Naive thymus-derived CD4-positive, alpha-beta T cell (primary cell): ENCODE measurements at regions not wholly inside any gene's neighbourhood (a gene's known extent, or its start where the extent isn't known, plus 50 kb on each side); places are given as distances from the start of the nearest gene placed in this dataset.
"Not testable (repeated sequence)": the region's sequence is repeated elsewhere in the genome, so short reads cannot be mapped to it uniquely, and the experiment has no call there.

Experiments
- ATAC-seq: fragments of 150-1000 bp; cut with Tn5 transposase; 2 replicates; pipeline ENCODE4 v1.10.0; 2021; ENCODE audit warnings: mild to moderate bottlenecking, moderate library complexity
- CTCF ChIA-PET: fragments of 350-600 bp; sonication (Branson Sonifier 250); formaldehyde crosslinking; loops from one replicate; lab custom pipeline; 2021; ENCODE audit warnings: antibody characterized with exemption; lab: Charles Lee
- POLR2A ChIA-PET: fragments of 350-600 bp; sonication (Branson Sonifier 250); formaldehyde crosslinking; loops from one replicate; lab custom pipeline; 2021; ENCODE audit warnings: antibody characterized with exemption, inconsistent platforms; lab: Charles Lee
- DNase-seq, 9 donors: peaks; one replicate each; pipeline versions ENCODE4 v3.0.0 to v3.0.0-alpha.2; 2020 to 2022; ENCODE audit warnings: mixed read lengths in 1 of 9
- H3K27ac ChIP-seq: one replicate; pipeline ENCODE4 v1.7.0; 2013; ENCODE audit warnings: mild to moderate bottlenecking, low read depth, low read length, moderate library complexity
- H3K27me3 ChIP-seq, 2 donors: one replicate each; pipeline ENCODE4 v1.7.0; 2013; ENCODE audit warnings: low read length in 2 of 2, mild to moderate bottlenecking in 2 of 2, moderate library complexity in 2 of 2; ENCODE audit not compliant: control insufficient read depth in 2 of 2, insufficient read depth in 2 of 2
- H3K36me3 ChIP-seq, 3 experiments: 1 replicate in 2 of 3; 2 replicates in 1 of 3; pipeline ENCODE4 v1.7.0; 2013; ENCODE audit warnings: low read length in 3 of 3, mild to moderate bottlenecking in 3 of 3, moderate library complexity in 1 of 3; ENCODE audit not compliant: insufficient read depth in 3 of 3, control insufficient read depth in 2 of 3
- H3K4me1 ChIP-seq, 2 donors: one replicate each; pipeline ENCODE4 v1.7.0; 2013; ENCODE audit warnings: low read length in 2 of 2, mild to moderate bottlenecking in 2 of 2, moderate library complexity in 1 of 2; ENCODE audit not compliant: control insufficient read depth in 2 of 2, insufficient read depth in 2 of 2
- H3K4me3 ChIP-seq: 2 replicates; pipeline ENCODE4 v1.7.0; 2013; ENCODE audit warnings: mild to moderate bottlenecking, low read length
- H3K9me3 ChIP-seq, 3 experiments: 1 replicate in 2 of 3; 2 replicates in 1 of 3; pipeline ENCODE4 v1.7.0; 2013; ENCODE audit warnings: low read length in 3 of 3; ENCODE audit not compliant: control insufficient read depth in 2 of 3
- H3K27ac Mint-ChIP-seq, 9 donors: one replicate each; pipeline ENCODE4 v1.8.0; 2020 to 2022; ENCODE audit warnings: mixed read lengths in 9 of 9, mild to moderate bottlenecking in 8 of 9, moderate library complexity in 5 of 9, inconsistent platforms in 2 of 9
- H3K27me3 Mint-ChIP-seq, 5 donors: one replicate each; pipeline ENCODE4 v1.8.0; 2021 to 2022; ENCODE audit warnings: mixed read lengths in 5 of 5, mild to moderate bottlenecking in 1 of 5
- H3K36me3 Mint-ChIP-seq, 5 donors: one replicate each; pipeline ENCODE4 v1.8.0; 2020 to 2022; ENCODE audit warnings: mixed read lengths in 5 of 5, mild to moderate bottlenecking in 3 of 5, inconsistent platforms in 1 of 5
- H3K4me1 Mint-ChIP-seq, 7 donors: one replicate each; pipeline ENCODE4 v1.8.0; 2020 to 2022; ENCODE audit warnings: mixed read lengths in 7 of 7, mild to moderate bottlenecking in 3 of 7, inconsistent platforms in 1 of 7
- H3K4me3 Mint-ChIP-seq, 10 donors: one replicate each; pipeline ENCODE4 v1.8.0; 2020 to 2022; ENCODE audit warnings: mild to moderate bottlenecking in 10 of 10, mixed read lengths in 10 of 10, moderate library complexity in 6 of 10, inconsistent platforms in 2 of 10
- H3K9me3 Mint-ChIP-seq, 11 donors: one replicate each; pipeline ENCODE4 v1.8.0; 2020 to 2022; ENCODE audit warnings: mixed read lengths in 11 of 11, mild to moderate bottlenecking in 4 of 11, inconsistent platforms in 1 of 11, moderate library complexity in 1 of 11
- intact Hi-C, 2 donors: fragments of 100-400 bp; cut with micrococcal nuclease; formaldehyde crosslinking; loops; one replicate each; pipeline ENCODE4 v1.15.1; 2023

- H3K27ac ChIP-seq, H3K27me3 ChIP-seq, CTCF ChIA-PET, ATAC-seq, DNase-seq, H3K9me3 Mint-ChIP-seq, H3K27me3 Mint-ChIP-seq, H3K4me3 ChIP-seq, H3K36me3 Mint-ChIP-seq, H3K27ac Mint-ChIP-seq, H3K4me1 ChIP-seq, H3K4me1 Mint-ChIP-seq, H3K9me3 ChIP-seq, H3K4me3 Mint-ChIP-seq, H3K36me3 ChIP-seq, POLR2A ChIA-PET: not testable (repeated sequence)
- intact Hi-C loops: loop anchor here in 1 of 2 donors (10.0 kb wide), 1 partner anchor 170 kb away; no protein-coding TSS in a partner anchor
Observed at GRCh38 chr5:177894681-177895453, 101.2 kb downstream of the PROP1 start.

DNA sequence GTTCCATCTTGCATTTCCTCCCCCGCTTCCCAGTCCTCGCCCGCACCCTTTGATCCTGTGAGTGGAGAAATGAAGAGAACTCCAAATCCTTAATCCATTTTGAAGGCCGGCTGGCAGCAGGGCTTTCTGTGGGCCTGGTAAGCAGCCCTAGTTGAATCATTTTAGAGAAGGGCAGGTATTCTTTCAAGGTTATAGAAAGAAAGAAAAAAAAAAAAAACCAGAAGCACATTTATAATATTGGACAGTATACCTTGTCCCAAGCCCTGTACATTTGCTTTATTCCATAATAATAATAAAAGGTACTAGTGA is 103.7 kb downstream of the PROP1 start:
- H3K4me1 Mint-ChIP-seq, ATAC-seq, H3K36me3 Mint-ChIP-seq, H3K27me3 Mint-ChIP-seq, H3K4me1 ChIP-seq, H3K9me3 ChIP-seq, H3K4me3 Mint-ChIP-seq, POLR2A ChIA-PET, H3K27ac ChIP-seq, H3K4me3 ChIP-seq, DNase-seq, CTCF ChIA-PET, H3K27ac Mint-ChIP-seq, H3K9me3 Mint-ChIP-seq, H3K27me3 ChIP-seq, H3K36me3 ChIP-seq: not testable (repeated sequence)
- intact Hi-C loops: loop anchor here in 1 of 2 donors (10.0 kb wide), 1 partner anchor 172 kb away; no protein-coding TSS in a partner anchor

DNA sequence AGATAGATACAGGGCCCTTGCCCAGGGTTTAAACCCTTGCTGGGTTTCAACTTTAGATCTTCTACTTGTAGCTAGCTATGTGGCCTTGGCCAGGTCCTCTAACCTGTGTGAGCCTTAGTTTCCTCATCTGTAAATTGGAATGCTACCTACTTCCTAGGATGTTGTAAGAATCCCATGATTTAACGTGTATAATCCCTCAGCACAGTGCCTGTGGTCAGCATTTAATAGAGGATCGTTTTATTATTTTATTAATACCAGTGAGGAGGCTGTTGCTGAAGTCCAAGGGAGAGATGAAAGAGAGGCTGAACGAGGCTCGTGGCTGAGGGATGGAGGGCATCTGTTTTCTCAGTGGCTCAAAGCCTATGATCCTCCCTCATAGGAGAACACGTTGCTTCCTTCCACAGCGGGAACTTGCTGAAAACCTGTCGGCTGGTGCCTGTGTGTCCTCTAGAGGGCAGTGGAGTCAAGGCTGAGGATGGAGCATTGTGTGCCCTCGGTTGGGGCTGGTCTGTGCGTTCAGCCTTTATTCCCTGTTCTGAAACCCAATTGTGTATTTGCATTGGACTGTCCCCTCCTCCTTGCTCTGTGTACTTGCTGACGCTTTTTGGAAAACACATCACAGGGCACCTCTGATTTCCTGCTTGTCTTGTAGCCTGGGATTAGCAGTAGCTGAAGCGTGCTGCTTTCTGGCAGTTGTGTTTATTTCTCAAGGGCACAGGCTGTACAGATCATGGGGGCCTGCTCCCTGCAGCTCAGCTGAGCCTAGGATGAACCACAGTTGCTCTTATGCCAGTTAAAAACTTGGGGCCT is 104.3 kb downstream of the PROP1 start:
- H3K27me3 Mint-ChIP-seq, CTCF ChIA-PET, H3K27me3 ChIP-seq, H3K4me3 Mint-ChIP-seq, H3K4me1 Mint-ChIP-seq, H3K27ac Mint-ChIP-seq, POLR2A ChIA-PET, H3K36me3 Mint-ChIP-seq, H3K9me3 Mint-ChIP-seq, H3K4me1 ChIP-seq, H3K36me3 ChIP-seq, H3K4me3 ChIP-seq, H3K9me3 ChIP-seq, H3K27ac ChIP-seq: not testable (repeated sequence)
- intact Hi-C loops: loop anchor here in 1 of 2 donors (10.0 kb wide), 1 partner anchor 173 kb away; no protein-coding TSS in a partner anchor
- ATAC-seq: peak; percentile 96
- peak in 7 of 9 donors; percentile 18 to 47 (median 31) for DNase-seq

DNA sequence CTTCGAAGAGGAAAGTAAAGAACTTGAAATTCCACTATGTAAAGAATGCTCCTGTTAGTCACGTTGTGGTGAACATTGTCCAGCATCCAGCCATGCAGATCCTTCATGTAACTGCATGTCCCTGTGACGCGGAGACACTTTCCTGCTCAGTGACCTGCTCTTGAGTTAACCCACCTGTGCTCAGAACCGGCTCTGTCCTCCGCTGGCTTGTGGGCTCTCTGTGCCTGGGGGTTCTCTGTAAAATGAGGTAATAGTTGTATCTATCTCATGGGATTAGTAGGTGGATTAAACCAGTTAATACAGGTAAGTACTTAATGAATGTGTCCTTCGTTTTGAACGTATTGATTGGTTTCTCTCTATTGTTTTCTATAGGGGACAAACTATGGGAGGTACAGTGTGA is 100.6 kb upstream of the FAM153A start:
- H3K27me3 Mint-ChIP-seq: not testable (repeated sequence)

GRCh38 chr5:177875900-177876238 is 93.2 kb upstream of the FAM153A start:
- H3K27me3 ChIP-seq, H3K27me3 Mint-ChIP-seq, H3K9me3 ChIP-seq, H3K4me3 ChIP-seq, intact Hi-C loops, H3K9me3 Mint-ChIP-seq, H3K36me3 ChIP-seq, H3K36me3 Mint-ChIP-seq, CTCF ChIA-PET, H3K4me1 ChIP-seq, POLR2A ChIA-PET, DNase-seq, H3K27ac ChIP-seq: not testable (repeated sequence)
- ATAC-seq: peak; percentile 28
- Mint-ChIP-seq H3K27ac (peak overlapping the region in 3 of 9 donors; percentile 66 to 90 (median 78)), H3K4me1 (peaks cover 0 to 13% (median 0%) of the 10 kb centered on the region in 7 donors), H3K4me3 (peak overlapping the region; percentile 13 to 93 (median 76))

More for the DNA sequence above, 100.6 kb upstream of the FAM153A start:
- H3K27ac ChIP-seq, H3K9me3 ChIP-seq, H3K4me1 ChIP-seq, intact Hi-C loops, ATAC-seq, DNase-seq, H3K36me3 ChIP-seq, POLR2A ChIA-PET, H3K4me1 Mint-ChIP-seq, H3K27me3 ChIP-seq, H3K4me3 Mint-ChIP-seq, H3K27ac Mint-ChIP-seq, H3K4me3 ChIP-seq, H3K36me3 Mint-ChIP-seq, H3K9me3 Mint-ChIP-seq, CTCF ChIA-PET: not testable (repeated sequence)

DNA sequence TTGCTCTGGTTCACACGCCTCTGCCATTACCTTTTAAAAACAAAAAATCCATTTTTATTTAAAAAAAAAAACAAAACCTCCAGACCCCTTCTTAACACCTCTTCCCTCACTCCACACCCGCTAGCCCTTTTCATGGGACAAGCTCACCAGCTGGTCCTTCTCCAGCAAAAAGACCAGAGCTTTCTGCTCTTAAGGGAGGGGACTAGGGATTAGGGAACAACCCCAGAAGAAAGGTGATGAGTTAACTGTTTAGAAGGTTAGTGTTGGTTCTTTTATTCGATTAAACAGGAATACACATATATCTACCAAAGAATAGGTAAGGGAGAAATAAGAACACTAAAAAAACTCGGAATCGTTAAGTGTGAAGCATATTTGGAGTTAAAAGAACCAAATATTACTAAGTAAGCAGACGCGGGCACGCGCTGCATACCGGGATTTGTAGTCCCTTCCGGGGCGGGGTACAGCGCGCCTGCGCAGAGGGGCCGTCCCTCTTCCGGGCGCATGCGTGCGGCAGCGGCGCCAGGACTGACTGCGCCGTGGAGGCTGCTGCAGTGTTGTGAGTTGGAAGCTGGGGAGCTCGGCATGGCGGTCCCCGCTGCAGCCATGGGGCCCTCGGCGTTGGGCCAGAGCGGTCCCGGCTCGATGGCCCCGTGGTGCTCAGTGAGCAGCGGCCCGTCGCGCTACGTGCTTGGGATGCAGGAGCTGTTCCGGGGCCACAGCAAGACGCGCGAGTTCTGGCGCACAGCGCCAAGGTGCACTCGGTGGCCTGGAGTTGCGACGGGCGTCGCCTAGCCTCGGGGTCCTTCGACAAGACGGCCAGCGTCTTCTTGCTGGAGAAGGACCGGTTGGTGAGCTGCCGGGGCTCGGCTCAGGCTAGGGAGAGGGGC is 92.6 kb upstream of the FAM153A start:
- H3K4me1 ChIP-seq, POLR2A ChIA-PET, H3K27ac ChIP-seq, H3K27me3 Mint-ChIP-seq, H3K27me3 ChIP-seq, H3K36me3 Mint-ChIP-seq, H3K9me3 Mint-ChIP-seq, intact Hi-C loops, H3K36me3 ChIP-seq, H3K4me3 ChIP-seq, H3K9me3 ChIP-seq, CTCF ChIA-PET: not testable (repeated sequence)
- ATAC-seq: peak; percentile 91
- H3K4me3 Mint-ChIP-seq: peak overlapping the region in 4 of 10 donors; percentile 59 to 84 (median 78)
- H3K4me1 Mint-ChIP-seq: peaks cover 0 to 13% (median 0%) of the 10 kb centered on the region in 7 donors
- peak overlapping the region in 1 of 9 donors; percentile 78 for H3K27ac Mint-ChIP-seq
- peak in 1 of 9 donors; percentile 42 for DNase-seq
